ENCODE measurements at regions not wholly inside any gene's neighbourhood (a gene's known extent, or its start where the extent isn't known, plus 50 kb on each side); places are given as distances from the start of the nearest gene placed in this dataset.

DNA sequence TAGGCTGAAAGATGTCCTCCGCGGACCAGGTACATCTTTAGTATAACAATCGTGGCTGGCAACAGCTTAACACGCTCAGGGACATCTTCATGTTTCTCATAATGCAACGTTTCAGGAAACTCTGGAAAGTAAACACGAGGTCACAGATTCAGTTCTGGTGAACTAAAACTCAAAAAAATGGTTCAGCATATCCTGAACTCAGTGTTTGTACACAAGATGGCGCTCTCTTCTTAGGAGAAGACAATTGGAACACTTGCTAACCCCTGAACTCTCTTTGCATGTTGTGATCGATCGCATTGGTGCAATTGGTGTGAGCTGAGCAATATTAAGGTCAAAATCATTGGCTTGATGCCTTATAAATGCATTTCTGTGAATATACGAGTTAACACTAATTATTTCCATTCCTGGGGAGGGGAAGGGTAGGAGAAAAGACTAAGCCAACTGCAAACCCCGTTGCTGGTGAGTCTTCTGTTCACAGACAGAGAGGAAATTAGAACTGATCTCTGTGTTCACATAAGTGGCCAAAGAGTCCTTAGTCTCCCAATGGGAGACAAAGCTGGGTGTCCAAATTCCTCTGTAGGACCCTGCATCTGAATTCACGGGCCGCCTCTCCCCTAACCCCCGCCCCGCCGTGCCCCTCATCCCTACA lies 52.6 kb upstream of the FAM180A start:
- Histone ChIP-seq H4K5ac (ENCODE audit: low read depth, low read length) (no peak overlapping the region), H3K9me1 (ENCODE audit: insufficient read depth, low read length) (no peaks in the 10 kb centered on the region), H3K27me3 (ENCODE audit: control insufficient read depth, insufficient read depth, low read length) (no peaks in the 10 kb centered on the region), H3K56ac (ENCODE audit: extremely low read depth, insufficient read depth, low read length) (no peak overlapping the region), H2BK5ac (ENCODE audit: low read depth, low read length, poor library complexity, severe bottlenecking) (no peak overlapping the region), H4K8ac (ENCODE audit: low read depth in 2 of 2, low read length in 2 of 2) (no peak overlapping the region), H3K36me3 (ENCODE audit: control insufficient read depth, insufficient read depth, low read length) (no peaks in the 10 kb centered on the region), H2BK20ac (ENCODE audit: low read depth, low read length) (no peak overlapping the region), H3K4me3 (ENCODE audit: insufficient read depth, low read depth, low read length) (no peak overlapping the region), H2BK120ac (ENCODE audit: low read depth, low read length) (no peak overlapping the region), H3K4ac (ENCODE audit: low read depth, low read length) (no peak overlapping the region), H4K20me1 (ENCODE audit: insufficient read depth, low read length) (no peaks in the 10 kb centered on the region), H2AK5ac (ENCODE audit: low read depth, low read length) (no peak overlapping the region), H3K23ac (ENCODE audit: low read depth, low read length) (no peak overlapping the region), H3K18ac (ENCODE audit: low read depth, low read length) (no peak overlapping the region), H3K79me1 (ENCODE audit: low read depth in 1 of 2, low read length in 2 of 2) (no peaks in the 10 kb centered on the region), H4K91ac (ENCODE audit: insufficient read depth, low read depth, low read length) (no peak overlapping the region), H3K27ac (ENCODE audit: insufficient read depth, low read length) (no peak overlapping the region), H3K9me3 (ENCODE audit: control insufficient read depth, insufficient read depth, low read length) (no peaks in the 10 kb centered on the region), H3K4me2 (ENCODE audit: low read depth, low read length) (peak overlapping the region; percentile 70), H3K4me1 (ENCODE audit: control insufficient read depth, insufficient read depth, low read length) (peaks cover 2% of the 10 kb centered on the region; the same call in 1 of the 2 replicates), H2BK15ac (ENCODE audit: low read depth, low read length) (no peak overlapping the region), H2AK9ac (replicated peaks; ENCODE audit: low read depth, low read length, poor library complexity) (no peak overlapping the region), H2AFZ (replicated peaks; ENCODE audit: low read length, poor library complexity) (peak overlapping the region; percentile 25), H3K14ac (replicated peaks; ENCODE audit: low read depth, low read length) (no peak overlapping the region), H3K9ac (ENCODE audit: low read depth, low read length) (no peak overlapping the region)
- DNase-seq = peak; percentile 74
- BruUV-seq (replicated peaks) = no TSS peak
- ChIA-PET CTCF (interaction anchor here (0.7 to 2.2 kb wide), 10 partner anchors 9 to 208 kb away, joined by 3 to 27 read pairs (median 4); no protein-coding TSS in a partner anchor), POLR2A (ENCODE audit: unreplicated experiment) (interaction anchor here (0.5 kb wide), 1 partner anchor 130 kb away, joined by 3 read pairs; no protein-coding TSS in a partner anchor)
- WGBS, 2 experiments (ENCODE audit: extremely low coverage in 2 of 2, insufficient read length in 1 of 2) = 20% methylated on average over 6 of the region's 16 CpGs; no CpG with 5 or more reads in 1 of the 2 experiments
- dilution Hi-C loops (cut with HindIII; ENCODE audit: low sequenced_read_pairs, unreplicated experiment) (no loop called here), intact Hi-C loops (cut with micrococcal nuclease) (loop anchor here (1.0 to 5.0 kb wide), 4 partner anchors 138 to 529 kb away; partner anchors contain the start of gene STMP1), in situ Hi-C loops (cut with MboI; ENCODE audit: low sequenced_read_pairs) (loop anchor here (5.0 kb wide), 1 partner anchor 206 kb away; no protein-coding TSS in a partner anchor)
- peak; percentile 81 for ATAC-seq (ENCODE audit: low read depth)
- TF ChIP-seq MXI1 (IDR thresholded peaks at IDR 0.05; ENCODE audit: borderline replicate concordance, low read depth, low read length) (no peak), MAZ (IDR thresholded peaks at IDR 0.05; ENCODE audit: borderline replicate concordance, low read depth, low read length) (no peak), POLR2A (IDR thresholded peaks at IDR 0.05; ENCODE audit: low read depth, low read length) (no peak), NFE2L2 (IDR thresholded peaks at IDR 0.05; ENCODE audit: low read depth, low read length) (no peak), FOS (IDR thresholded peaks at IDR 0.05; ENCODE audit: low read depth, low read length) (no peak), MAFK (IDR thresholded peaks at IDR 0.05; ENCODE audit: low read depth, low read length) (no peak), CEBPB (IDR thresholded peaks at IDR 0.05; ENCODE audit: low read depth, low read length) (no peak), CHD1 (IDR thresholded peaks at IDR 0.05; ENCODE audit: low read depth, low read length) (no peak), SMC3 (IDR thresholded peaks at IDR 0.05; ENCODE audit: low read depth, low read length) (peak; percentile 94), RCOR1 (IDR thresholded peaks at IDR 0.05; ENCODE audit: insufficient replicate concordance, low read length) (no peak), BHLHE40 (IDR thresholded peaks at IDR 0.05; ENCODE audit: low read depth, low read length) (no peak), RFX5 (IDR thresholded peaks at IDR 0.05; ENCODE audit: low read depth, low read length) (no peak), USF2 (IDR thresholded peaks at IDR 0.05; ENCODE audit: low read depth, low read length) (no peak)
- TF ChIP-seq, protein P1, sequence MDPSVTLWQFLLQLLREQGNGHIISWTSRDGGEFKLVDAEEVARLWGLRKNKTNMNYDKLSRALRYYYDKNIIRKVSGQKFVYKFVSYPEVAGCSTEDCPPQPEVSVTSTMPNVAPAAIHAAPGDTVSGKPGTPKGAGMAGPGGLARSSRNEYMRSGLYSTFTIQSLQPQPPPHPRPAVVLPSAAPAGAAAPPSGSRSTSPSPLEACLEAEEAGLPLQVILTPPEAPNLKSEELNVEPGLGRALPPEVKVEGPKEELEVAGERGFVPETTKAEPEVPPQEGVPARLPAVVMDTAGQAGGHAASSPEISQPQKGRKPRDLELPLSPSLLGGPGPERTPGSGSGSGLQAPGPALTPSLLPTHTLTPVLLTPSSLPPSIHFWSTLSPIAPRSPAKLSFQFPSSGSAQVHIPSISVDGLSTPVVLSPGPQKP (IDR thresholded peaks at IDR 0.05; ENCODE audit: borderline replicate concordance, low read depth, low read length) = no peak
- TF ChIP-seq, protein P2, sequence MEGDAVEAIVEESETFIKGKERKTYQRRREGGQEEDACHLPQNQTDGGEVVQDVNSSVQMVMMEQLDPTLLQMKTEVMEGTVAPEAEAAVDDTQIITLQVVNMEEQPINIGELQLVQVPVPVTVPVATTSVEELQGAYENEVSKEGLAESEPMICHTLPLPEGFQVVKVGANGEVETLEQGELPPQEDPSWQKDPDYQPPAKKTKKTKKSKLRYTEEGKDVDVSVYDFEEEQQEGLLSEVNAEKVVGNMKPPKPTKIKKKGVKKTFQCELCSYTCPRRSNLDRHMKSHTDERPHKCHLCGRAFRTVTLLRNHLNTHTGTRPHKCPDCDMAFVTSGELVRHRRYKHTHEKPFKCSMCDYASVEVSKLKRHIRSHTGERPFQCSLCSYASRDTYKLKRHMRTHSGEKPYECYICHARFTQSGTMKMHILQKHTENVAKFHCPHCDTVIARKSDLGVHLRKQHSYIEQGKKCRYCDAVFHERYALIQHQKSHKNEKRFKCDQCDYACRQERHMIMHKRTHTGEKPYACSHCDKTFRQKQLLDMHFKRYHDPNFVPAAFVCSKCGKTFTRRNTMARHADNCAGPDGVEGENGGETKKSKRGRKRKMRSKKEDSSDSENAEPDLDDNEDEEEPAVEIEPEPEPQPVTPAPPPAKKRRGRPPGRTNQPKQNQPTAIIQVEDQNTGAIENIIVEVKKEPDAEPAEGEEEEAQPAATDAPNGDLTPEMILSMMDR (conservative IDR thresholded peaks at IDR 0.05; ENCODE audit: low read depth, low read length) = peak; percentile 90

All from IMR-90 (cell line).